GM21526 (cell line): ENCODE measurements at regions not wholly inside any gene's neighbourhood (a gene's known extent, or its start where the extent isn't known, plus 50 kb on each side); places are given as distances from the start of the nearest gene placed in this dataset.

Experiments used
- ATAC-seq: cut with Tn5 transposase; IDR thresholded peaks from one replicate; pipeline ENCODE4 v1.9.1; 2021; ENCODE audit warnings: moderate library complexity; ENCODE audit not compliant: unreplicated experiment, low FRiP score

GRCh38 chr11:29959488-29959887 lies 57.3 kb downstream of the KCNA4 start:
- ATAC-seq, result no peak

- no peak for ATAC-seq
Measured at GRCh38 chr11:29957431-29957830, 59.4 kb downstream of the KCNA4 start.

GRCh38 chr11:29956076-29956556 lies 60.7 kb downstream of the KCNA4 start:
- ATAC-seq, result no peak

- no peak for ATAC-seq
Measured at GRCh38 chr11:29943347-29943746, 73.5 kb downstream of the KCNA4 start.

- no peak for ATAC-seq
Measured at GRCh38 chr11:29937526-29937925, 79.3 kb downstream of the KCNA4 start.

GRCh38 chr11:29934115-29934638 lies 82.7 kb downstream of the KCNA4 start:
- ATAC-seq, result no peak

GRCh38 chr11:29916040-29916439 lies 100.8 kb downstream of the KCNA4 start:
- ATAC-seq, result no peak

- ATAC-seq, result no peak
Measured at GRCh38 chr11:29914203-29914930, 102.5 kb downstream of the KCNA4 start.

GRCh38 chr11:29913352-29913751 lies 103.5 kb downstream of the KCNA4 start:
- no peak for ATAC-seq

- no peak for ATAC-seq
Measured at GRCh38 chr11:29900382-29900781, 116.4 kb downstream of the KCNA4 start.

- no peak for ATAC-seq
Measured at GRCh38 chr11:29879560-29879959, 137.3 kb downstream of the KCNA4 start.

- ATAC-seq, result no peak
Measured at GRCh38 chr11:29876192-29876591, 140.6 kb downstream of the KCNA4 start.

GRCh38 chr11:29847219-29847618 lies 169.6 kb downstream of the KCNA4 start:
- no peak for ATAC-seq

- ATAC-seq, result no peak
Measured at GRCh38 chr11:29844701-29845379, 172.0 kb downstream of the KCNA4 start.

GRCh38 chr11:29844031-29844430 lies 172.8 kb downstream of the KCNA4 start:
- ATAC-seq, result no peak

- no peak for ATAC-seq
Measured at GRCh38 chr11:29842061-29842460, 174.8 kb downstream of the KCNA4 start.

GRCh38 chr11:29826878-29827277 lies 190.0 kb downstream of the KCNA4 start:
- no peak for ATAC-seq

- ATAC-seq, result no peak
Measured at GRCh38 chr11:29816359-29816758, 200.5 kb downstream of the KCNA4 start.

GRCh38 chr11:29809121-29809520 lies 207.7 kb downstream of the KCNA4 start:
- no peak for ATAC-seq

GRCh38 chr11:29802522-29802921 lies 214.3 kb downstream of the KCNA4 start:
- ATAC-seq, result no peak

GRCh38 chr11:29801561-29801960 lies 215.3 kb downstream of the KCNA4 start:
- no peak for ATAC-seq

- ATAC-seq, result no peak
Measured at GRCh38 chr11:29786092-29786491, 230.7 kb downstream of the KCNA4 start.
